Activated CD8-positive, alpha-beta T cell treated with anti-CD3 and anti-CD28 coated beads for 36 hours (primary cell): ENCODE measurements at regions not wholly inside any gene's neighbourhood (a gene's known extent, or its start where the extent isn't known, plus 50 kb on each side); places are given as distances from the start of the nearest gene placed in this dataset.

Experiments
- ATAC-seq: fragments of 200-7000 bp; cut with Tn5 transposase; one replicate; pipeline ENCODE4 v1.10.0; 2021; ENCODE audit warnings: mild to moderate bottlenecking, moderate library complexity
- CTCF ChIA-PET: fragments of 350-600 bp; sonication (Branson Sonifier 250); formaldehyde crosslinking; loops from one replicate; lab custom pipeline; 2021; ENCODE audit warnings: antibody characterized with exemption; lab: Charles Lee
- POLR2A ChIA-PET: fragments of 350-600 bp; sonication (Branson Sonifier 250); formaldehyde crosslinking; loops from one replicate; lab custom pipeline; 2021; ENCODE audit warnings: antibody characterized with exemption; lab: Charles Lee
- DNase-seq: peaks from one replicate; pipeline ENCODE4 v3.0.0-alpha.2; 2020
- H3K27ac Mint-ChIP-seq: one replicate; pipeline ENCODE4 v1.8.0; 2021; ENCODE audit warnings: mild to moderate bottlenecking, mixed read lengths
- H3K27me3 Mint-ChIP-seq: one replicate; pipeline ENCODE4 v1.8.0; 2021; ENCODE audit warnings: mixed read lengths
- H3K36me3 Mint-ChIP-seq: one replicate; pipeline ENCODE4 v1.8.0; 2021; ENCODE audit warnings: low read depth, mixed read lengths
- H3K4me1 Mint-ChIP-seq: one replicate; pipeline ENCODE4 v1.8.0; 2021; ENCODE audit warnings: low read depth, mixed read lengths
- H3K4me3 Mint-ChIP-seq: one replicate; pipeline ENCODE4 v1.8.0; 2021; ENCODE audit warnings: mild to moderate bottlenecking, moderate library complexity, mixed read lengths
- H3K9me3 Mint-ChIP-seq: one replicate; pipeline ENCODE4 v1.8.0; 2021; ENCODE audit warnings: mixed read lengths
- CTCF ChIP-seq: fragments of 200-600 bp; IDR thresholded peaks from one replicate; pipeline ENCODE4 v1.8.0; 2022; ENCODE audit warnings: antibody characterized with exemption, mild to moderate bottlenecking
- intact Hi-C: fragments of 100-400 bp; cut with micrococcal nuclease; formaldehyde crosslinking; loops from one replicate; pipeline ENCODE4 v1.10.0; 2022

GRCh38 chr16:82567175-82567574 lies 59.6 kb upstream of the CDH13 start:
- DNase-seq (no peak), ATAC-seq (no peak)
- no peak overlapping the region for H3K4me3 Mint-ChIP-seq
- no peak overlapping the region for H3K27ac Mint-ChIP-seq
- no peaks in the 10 kb centered on the region for H3K4me1 Mint-ChIP-seq
- CTCF ChIA-PET, result interaction anchor here (1.3 kb wide), 1 partner anchor 111 kb away, joined by 3 read pairs; no protein-coding TSS in a partner anchor
- TF ChIP-seq CTCF, result no peak
- intact Hi-C loops, result no loop called here
- H3K36me3 Mint-ChIP-seq, result no peaks in the 10 kb centered on the region
- H3K27me3 Mint-ChIP-seq, result no peaks in the 10 kb centered on the region
- POLR2A ChIA-PET, result no interaction called here
- peaks cover 5% of the 10 kb centered on the region for H3K9me3 Mint-ChIP-seq

GRCh38 chr16:82563401-82563800 lies 63.4 kb upstream of the CDH13 start:
- ChIA-PET CTCF (no interaction called here), POLR2A (no interaction called here)
- ATAC-seq (no peak), DNase-seq (no peak)
- TF ChIP-seq CTCF, result no peak
- intact Hi-C loops, result no loop called here
- no peak overlapping the region for H3K4me3 Mint-ChIP-seq
- H3K4me1 Mint-ChIP-seq, result no peaks in the 10 kb centered on the region
- no peak overlapping the region for H3K27ac Mint-ChIP-seq
- H3K36me3 Mint-ChIP-seq, result no peaks in the 10 kb centered on the region
- H3K9me3 Mint-ChIP-seq, result peaks cover 5% of the 10 kb centered on the region
- no peaks in the 10 kb centered on the region for H3K27me3 Mint-ChIP-seq

GRCh38 chr16:82562183-82562683 lies 64.5 kb upstream of the CDH13 start:
- Mint-ChIP-seq H3K4me1 (no peaks in the 10 kb centered on the region), H3K27me3 (no peaks in the 10 kb centered on the region), H3K36me3 (no peaks in the 10 kb centered on the region), H3K9me3 (peaks cover 5% of the 10 kb centered on the region), H3K4me3 (no peak overlapping the region), H3K27ac (no peak overlapping the region)
- no peak for DNase-seq
- ChIA-PET POLR2A (no interaction called here), CTCF (interaction anchor here (0.7 to 0.8 kb wide), 2 partner anchors 105 to 299 kb away, joined by 3 read pairs; no protein-coding TSS in a partner anchor)
- intact Hi-C loops, result no loop called here
- ATAC-seq, result no peak
- no peak for TF ChIP-seq CTCF

GRCh38 chr16:82560805-82561325 lies 65.9 kb upstream of the CDH13 start:
- ATAC-seq (no peak), DNase-seq (no peak)
- ChIA-PET CTCF (no interaction called here), POLR2A (no interaction called here)
- intact Hi-C loops, result no loop called here
- no peaks in the 10 kb centered on the region for H3K36me3 Mint-ChIP-seq
- peaks cover 5% of the 10 kb centered on the region for H3K9me3 Mint-ChIP-seq
- no peak overlapping the region for H3K27ac Mint-ChIP-seq
- H3K4me1 Mint-ChIP-seq, result no peaks in the 10 kb centered on the region
- H3K4me3 Mint-ChIP-seq, result no peak overlapping the region
- H3K27me3 Mint-ChIP-seq, result no peaks in the 10 kb centered on the region
- TF ChIP-seq CTCF, result no peak

- POLR2A ChIA-PET, result no interaction called here
- no peak overlapping the region for H3K27ac Mint-ChIP-seq
- no peak for TF ChIP-seq CTCF
- H3K9me3 Mint-ChIP-seq, result no peaks in the 10 kb centered on the region
- H3K36me3 Mint-ChIP-seq, result no peaks in the 10 kb centered on the region
- peaks cover 4% of the 10 kb centered on the region for H3K27me3 Mint-ChIP-seq
- H3K4me1 Mint-ChIP-seq, result no peaks in the 10 kb centered on the region
- intact Hi-C loops, result no loop called here
- no peak overlapping the region for H3K4me3 Mint-ChIP-seq
- CTCF ChIA-PET, result no interaction called here
- DNase-seq, result no peak
- ATAC-seq, result no peak
Measured at GRCh38 chr16:82544378-82545160, 82.2 kb upstream of the CDH13 start.
